Heart left ventricle (tissue), 13 donors: ENCODE measurements at regions not wholly inside any gene's neighbourhood (a gene's known extent, or its start where the extent isn't known, plus 50 kb on each side); places are given as distances from the start of the nearest gene placed in this dataset.

Experiments used
- CTCF ChIP-seq, 12 donors: fragments of 200-600 bp; sonication (generic) in 4 of 12; IDR thresholded peaks; one replicate each; pipeline versions ENCODE4 v1.5.0 to v1.8.0; 2018 to 2022; ENCODE audit warnings: antibody characterized with exemption in 12 of 12, mild to moderate bottlenecking in 5 of 12
- POLR2A ChIP-seq, 2 donors: fragments of 450-650 bp; IDR thresholded peaks; one replicate each; pipeline ENCODE4 v1.6.1; 2017; ENCODE audit warnings: antibody characterized with exemption in 2 of 2, mild to moderate bottlenecking in 2 of 2, moderate library complexity in 2 of 2
- donor health status: ischemic (EF 13 %, LVEDD 7.1; RV severe dilation, severe dysfunction).
- donor health status: DM: no; HTN: yes; CAD: no.
- donor health status: DM: no; HTN: no; CAD: no.
- donor health status: ischemic (EF 25% LVEDD 6.9; RV normal size, moderate dysfunction).
- donor health status: ischemic (EF 25% LVEDD 5.7; RV mildly dilated, moderate dysfunction).
- donor health status: ischemic (EF 35%, LVEDD 5.7; RV mildly dilated, moderate dysfunction).
- donor health status: nonischemic (EF 11% LVEDD 7.7; RV severe dilation, severe dysfunction).
- donor health status: DM: yes; HTN: yes; CAD: no.
- donor health status: PGD.
- donor health status: ischemic (EF 29% LVEDD 5.4; RV normal size, mild dysfunction).
- donor health status: nonischemic (EF 23%, LVEDD 6.1; RV moderate dilation, normal function).

- TF ChIP-seq CTCF (IDR thresholded peaks at IDR 0.05) (no peak), POLR2A (IDR thresholded peaks at IDR 0.05) (no peak)
Measured at GRCh38 chr5:167205881-167206280, 1085.6 kb upstream of the WWC1 start.
